Iris pigment epithelial cell (primary cell): ENCODE measurements at regions not wholly inside any gene's neighbourhood (a gene's known extent, or its start where the extent isn't known, plus 50 kb on each side); places are given as distances from the start of the nearest gene placed in this dataset.
A peak's percentile ranks its signal among the peaks of the same experiment; 100 is the strongest.

Source experiments
- DNase-seq: peaks from one replicate; pipeline ENCODE4 v3.0.0-alpha.2; 2011; ENCODE audit warnings: low read depth

GRCh38 chr2:181770150-181770549 lies 89.8 kb upstream of the NEUROD1 start:
- no peak for DNase-seq

GRCh38 chr2:181771356-181771755 lies 91.0 kb upstream of the NEUROD1 start:
- DNase-seq = no peak

GRCh38 chr2:181772334-181772733 lies 92.0 kb upstream of the NEUROD1 start:
- DNase-seq = no peak

- DNase-seq = no peak
These were observed 92.5 kb upstream of the NEUROD1 start for GRCh38 chr2:181772777-181773176.

GRCh38 chr2:181774685-181775084 lies 94.4 kb upstream of the NEUROD1 start:
- DNase-seq = peak; percentile 73

- DNase-seq = no peak
These were observed 96.0 kb upstream of the NEUROD1 start for GRCh38 chr2:181776336-181776735.

DNA sequence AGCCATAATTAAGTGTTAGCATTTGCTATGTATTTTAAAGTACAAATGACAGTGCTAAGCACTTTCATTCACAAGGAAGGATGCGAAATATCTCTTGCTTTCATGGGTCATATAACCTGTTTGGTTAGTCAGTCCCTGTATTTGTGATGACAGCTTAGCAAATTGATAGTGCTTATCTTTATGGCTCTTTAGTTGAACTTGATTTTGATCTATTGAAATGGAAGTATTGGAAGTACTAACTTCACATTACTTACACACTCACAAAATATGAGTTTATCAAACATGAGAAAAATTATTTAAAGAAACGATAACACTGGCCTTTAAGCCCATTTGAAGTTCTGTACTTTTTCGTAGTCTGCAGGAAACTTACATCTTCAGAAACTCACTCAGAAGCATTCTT lies 97.4 kb upstream of the NEUROD1 start:
- no peak for DNase-seq

- no peak for DNase-seq
These were observed 98.4 kb upstream of the NEUROD1 start for GRCh38 chr2:181778621-181779201.

GRCh38 chr2:181779288-181780021 lies 99.1 kb upstream of the NEUROD1 start:
- peak; percentile 50 for DNase-seq

DNA sequence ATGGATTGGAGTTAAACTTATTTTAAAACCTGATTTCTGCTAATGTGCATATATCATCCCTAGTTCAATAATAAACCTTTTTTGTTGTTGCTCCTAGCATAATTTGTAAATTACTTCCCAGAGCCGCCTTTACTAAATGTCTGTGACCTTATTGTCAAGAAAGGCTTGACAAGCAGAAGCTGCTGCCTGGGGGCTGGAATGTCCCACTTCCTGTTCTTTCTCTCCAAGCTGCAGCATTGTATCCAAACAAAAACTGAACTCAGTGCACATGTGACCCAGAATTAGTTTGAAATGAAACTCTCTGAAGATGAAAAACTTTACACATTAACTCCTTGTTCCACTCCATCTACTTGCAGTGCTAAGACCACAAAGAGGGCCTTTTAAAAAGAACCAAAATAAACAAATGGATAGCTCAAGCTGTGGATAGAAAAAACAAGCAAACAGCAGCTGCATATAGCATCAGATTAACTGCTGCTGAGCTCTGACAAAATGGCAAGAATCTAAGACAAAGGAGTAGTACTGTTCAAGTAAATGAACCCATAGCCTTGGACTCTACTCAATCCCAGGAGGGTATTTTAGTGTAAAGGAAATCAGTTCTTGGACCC lies 99.8 kb upstream of the NEUROD1 start:
- DNase-seq = no peak

DNA sequence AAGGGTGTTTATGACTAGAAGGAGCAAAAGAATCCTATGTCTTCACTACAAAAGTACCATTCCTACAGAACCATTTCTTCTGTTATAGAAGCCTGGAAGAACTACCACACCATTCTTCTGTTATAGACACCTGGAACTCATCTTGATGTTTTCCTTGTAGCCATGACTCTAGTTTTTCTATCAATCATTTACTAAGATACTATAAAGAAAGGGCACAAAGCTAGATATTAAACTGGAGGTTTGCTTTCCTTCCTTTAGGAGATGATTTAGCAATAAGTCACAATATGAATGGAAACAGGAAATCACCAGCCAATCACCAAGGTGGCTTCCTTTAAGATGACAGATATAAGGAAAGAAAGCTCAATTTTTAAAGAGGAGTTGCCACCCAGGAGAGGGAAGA lies 100.3 kb upstream of the NEUROD1 start:
- DNase-seq = no peak

DNA sequence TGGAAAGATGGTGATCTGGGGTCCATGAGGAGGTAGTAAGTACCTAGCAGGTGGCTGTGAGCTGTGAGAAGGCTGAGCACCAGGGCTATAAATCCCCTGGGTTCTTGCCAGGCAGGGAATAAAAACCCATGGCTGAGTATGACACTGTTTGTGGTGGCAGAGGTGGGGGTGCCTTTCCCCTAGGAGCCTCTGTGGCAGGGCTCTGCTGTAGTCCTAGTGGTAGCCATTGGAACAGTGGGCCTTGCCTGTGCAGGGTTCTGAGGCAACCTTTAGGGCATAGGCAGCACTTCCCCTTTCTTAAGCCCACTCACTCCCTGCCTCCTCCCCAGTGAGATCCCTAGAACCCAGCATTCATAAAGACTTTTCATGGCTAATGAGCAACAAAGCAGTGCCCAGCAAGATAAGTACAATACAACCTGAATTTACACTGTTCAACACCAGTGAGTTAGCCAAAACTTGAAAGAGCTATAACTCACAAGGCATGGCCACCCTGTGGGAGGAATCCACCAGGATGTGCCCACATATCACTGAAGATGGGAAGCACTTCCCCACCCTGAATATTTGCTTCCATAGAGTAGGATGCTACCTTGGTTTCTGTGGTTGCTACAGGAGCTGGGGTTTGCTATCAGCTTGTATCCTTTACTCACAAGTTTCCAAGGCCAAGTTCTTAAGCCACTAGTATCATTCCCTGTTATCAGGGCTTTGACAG lies 100.9 kb upstream of the NEUROD1 start:
- no peak for DNase-seq

DNA sequence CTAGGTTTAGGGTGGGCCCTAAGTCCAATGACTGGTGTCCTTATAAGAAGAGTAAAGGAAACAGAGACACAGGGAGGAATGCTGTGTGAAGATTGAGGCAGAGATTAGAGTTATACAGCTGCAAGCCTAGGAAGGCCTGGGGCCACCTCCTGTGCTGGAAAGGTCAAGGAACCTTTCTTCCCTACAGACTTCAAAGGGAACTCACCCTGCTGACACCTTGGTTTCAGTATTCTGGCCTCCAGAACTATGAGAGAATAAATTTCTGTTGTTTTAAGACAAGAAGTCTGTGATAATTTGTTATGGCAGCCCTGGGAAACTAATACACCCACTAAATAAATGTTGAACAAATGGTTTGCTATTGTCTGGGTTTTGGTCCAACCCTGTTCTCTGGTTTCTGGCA lies 102.3 kb upstream of the NEUROD1 start:
- DNase-seq = no peak

DNA sequence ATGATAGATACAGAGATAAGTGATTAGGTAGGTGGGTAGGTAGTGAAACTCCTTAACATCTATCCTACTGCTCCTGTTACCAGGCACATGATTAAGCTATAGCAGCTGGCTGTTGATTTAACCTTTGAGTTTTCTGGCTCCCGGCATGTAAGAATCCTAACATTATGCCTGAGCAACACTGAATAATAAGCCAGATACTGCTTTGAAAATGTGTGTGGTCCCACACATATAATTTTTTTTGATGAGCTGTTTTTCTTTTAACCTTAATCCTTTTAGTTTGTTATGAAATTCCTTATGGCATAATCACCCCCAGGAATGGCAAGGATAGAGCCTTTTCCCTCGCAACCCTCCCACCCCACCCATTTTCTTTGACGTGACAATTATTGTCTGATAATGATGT lies 104.2 kb upstream of the NEUROD1 start:
- peak; percentile 64 for DNase-seq

GRCh38 chr2:181785691-181786344 lies 105.5 kb upstream of the NEUROD1 start:
- DNase-seq = peak; percentile 82

DNA sequence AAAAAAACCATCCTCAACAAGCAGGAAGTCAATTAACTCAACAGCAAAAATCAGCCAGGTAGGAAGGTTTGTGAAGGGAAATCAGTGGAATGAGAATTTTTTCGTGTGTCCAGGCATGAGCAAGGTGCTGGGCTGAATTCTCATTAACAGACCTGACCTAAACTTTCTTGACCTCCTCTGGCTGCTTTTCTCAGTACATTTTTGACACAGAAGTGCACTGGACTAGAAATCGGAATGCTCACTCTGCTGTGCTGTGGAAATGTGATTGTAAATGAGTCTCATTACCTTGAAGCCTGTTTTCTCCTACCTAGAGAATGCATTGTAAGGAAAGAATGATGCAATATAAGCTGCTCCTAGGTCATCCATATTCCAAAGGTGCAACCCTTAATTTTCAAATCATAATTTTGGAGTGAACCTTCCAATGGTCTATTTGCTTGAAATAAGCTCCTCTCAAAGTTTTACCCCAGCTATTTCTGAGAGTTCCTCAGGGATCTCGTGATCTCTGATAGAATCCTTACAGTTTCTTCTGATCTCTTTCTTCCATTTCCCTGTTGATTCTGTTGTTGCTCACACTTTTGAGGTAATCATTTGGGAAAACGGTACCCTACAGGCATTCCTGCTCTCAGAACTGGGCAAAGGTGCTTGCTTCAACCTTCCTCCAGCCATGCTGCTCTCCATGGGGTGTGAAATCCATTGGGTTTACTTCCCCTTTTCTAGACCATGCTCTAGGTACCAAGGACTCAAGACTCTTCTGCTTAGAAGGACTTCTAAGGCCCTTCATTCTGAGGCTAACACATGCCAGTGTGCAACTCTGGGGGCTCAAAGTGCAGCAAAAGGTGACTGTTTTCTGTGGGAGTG lies 104.9 kb upstream of the ITPRID2 start:
- DNase-seq = no peak

DNA sequence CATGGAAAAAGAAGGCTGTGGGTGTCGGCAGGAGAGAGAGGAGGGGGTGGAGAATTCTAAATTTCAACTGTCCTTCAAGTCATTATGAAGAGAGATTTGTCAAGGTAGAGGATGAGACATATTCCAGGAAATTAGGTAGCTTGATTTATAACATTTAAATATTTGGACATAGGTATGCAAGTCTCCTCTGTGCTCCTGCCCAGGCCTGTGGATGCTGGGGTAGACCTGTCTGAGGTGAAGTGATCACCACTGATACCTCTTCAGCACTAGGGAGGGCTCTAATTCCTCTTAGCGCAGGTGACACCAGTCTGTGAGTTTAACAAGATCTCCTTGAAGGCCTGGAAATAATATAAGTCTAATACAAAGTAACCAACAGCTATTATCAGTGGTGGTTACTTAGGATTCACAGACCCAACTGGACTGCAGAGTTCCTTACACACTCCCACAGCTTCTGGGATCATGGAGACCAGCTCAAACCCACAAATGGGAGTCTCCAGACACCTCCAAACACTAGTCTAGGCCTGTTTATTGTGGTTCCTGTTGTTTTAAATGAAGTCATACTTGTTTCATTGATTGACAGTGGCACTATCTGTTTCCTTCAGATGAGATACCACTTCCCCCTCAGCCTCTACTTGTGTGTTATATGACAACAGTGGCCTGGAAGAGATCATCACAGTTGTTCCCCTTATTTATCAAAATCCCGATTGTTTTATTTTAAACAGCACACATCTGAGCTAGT lies 104.1 kb upstream of the ITPRID2 start:
- DNase-seq = no peak

DNA sequence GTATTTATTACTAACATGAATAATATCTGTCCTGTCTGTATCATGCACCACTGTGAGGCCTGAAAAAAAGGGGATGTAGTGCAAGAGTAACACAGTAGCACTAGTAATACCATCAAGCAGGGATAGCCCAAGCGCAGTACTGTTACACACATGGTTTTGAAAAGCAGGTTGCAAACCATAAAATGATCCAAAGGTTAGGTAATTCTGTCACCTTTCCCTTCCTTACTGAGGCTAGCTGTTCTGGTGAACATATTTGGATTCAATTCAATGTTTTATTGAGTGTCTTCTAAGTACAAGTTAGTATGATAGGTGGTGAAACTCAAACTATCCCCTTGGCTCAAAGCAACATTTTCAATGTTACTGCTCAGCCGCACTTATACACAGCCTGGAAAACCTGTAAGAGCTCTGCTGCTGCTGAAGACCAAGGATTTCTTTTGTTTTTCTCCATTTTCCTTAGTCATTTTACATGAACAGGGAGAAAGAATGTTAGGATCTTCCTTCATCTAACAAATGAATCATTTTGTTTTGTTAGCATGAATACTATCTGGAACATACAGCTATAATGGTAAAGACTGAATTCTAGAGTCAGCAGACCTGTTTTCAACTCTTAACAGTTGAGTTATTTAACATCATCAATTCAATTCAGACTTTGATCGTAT lies 102.5 kb upstream of the ITPRID2 start:
- no peak for DNase-seq

- DNase-seq = no peak
These were observed 101.6 kb upstream of the ITPRID2 start for GRCh38 chr2:181789827-181790448.
